ENCODE measurements at regions not wholly inside any gene's neighbourhood (a gene's known extent, or its start where the extent isn't known, plus 50 kb on each side); places are given as distances from the start of the nearest gene placed in this dataset.

GRCh38 chr9:88933607-88934379 lies 57.5 kb upstream of the S1PR3 start:
- no peak for DNase-seq

- no peak for DNase-seq
These were observed 56.3 kb upstream of the S1PR3 start for GRCh38 chr9:88934876-88935535.

DNA sequence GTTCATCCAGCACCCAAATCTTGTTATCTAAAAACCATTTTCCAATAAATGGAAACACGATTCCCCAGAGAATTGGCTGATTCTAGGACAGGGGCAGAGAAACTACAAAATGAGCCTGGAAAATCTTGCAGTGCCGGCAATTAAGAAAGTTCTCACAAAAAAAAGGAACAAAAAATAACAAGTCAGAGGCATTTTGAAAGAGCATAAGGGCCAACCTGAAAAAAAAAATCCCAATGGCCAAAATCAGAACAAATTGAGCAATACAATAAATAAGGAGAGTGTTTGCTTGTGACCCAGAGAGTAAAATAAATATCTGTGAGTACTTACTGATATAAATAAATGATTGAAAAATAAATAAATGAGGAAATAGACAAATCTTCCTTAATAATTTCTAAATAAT lies 55.1 kb upstream of the S1PR3 start:
- no peak for DNase-seq

GRCh38 chr9:88936668-88937067 lies 54.6 kb upstream of the S1PR3 start:
- no peak for DNase-seq

- no peak for DNase-seq
These were observed 54.0 kb upstream of the S1PR3 start for GRCh38 chr9:88937248-88937647.

DNA sequence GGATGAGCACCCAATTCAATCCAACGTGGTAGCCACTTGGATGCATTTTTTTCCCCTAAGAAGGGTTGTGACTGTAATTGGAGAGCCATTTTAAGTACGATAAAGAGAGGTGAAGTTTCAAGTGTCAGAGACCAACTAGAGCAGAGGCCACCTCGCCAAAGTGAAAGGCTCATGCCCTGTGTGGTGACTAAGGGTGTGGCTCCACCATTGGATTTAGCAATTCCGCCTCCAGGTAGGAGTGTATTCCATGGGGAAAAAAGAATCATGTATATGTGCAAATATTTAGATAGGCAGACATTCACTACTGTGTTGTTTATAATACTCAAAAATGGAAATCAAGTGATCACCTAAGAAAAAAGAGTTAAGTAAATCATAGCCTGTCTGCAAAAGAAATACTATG lies 53.1 kb upstream of the S1PR3 start:
- DNase-seq = no peak

Measured in C1 segment of cervical spinal cord (tissue), 14 donors.